Upper lobe of left lung (tissue), 6 donors: ENCODE measurements at regions not wholly inside any gene's neighbourhood (a gene's known extent, or its start where the extent isn't known, plus 50 kb on each side); places are given as distances from the start of the nearest gene placed in this dataset.

Experiments
- ATAC-seq, 2 donors: fragments of 200-7000 bp; cut with Tn5 transposase; one replicate each; pipeline ENCODE4 v1.9.1; 2022; ENCODE audit warnings: mild to moderate bottlenecking in 2 of 2, moderate library complexity in 2 of 2; ENCODE audit not compliant: low FRiP score in 2 of 2
- DNase-seq, 2 donors: peaks; one replicate each; pipeline ENCODE4 v3.0.0-alpha.2; 2019 to 2020
- H3K27ac ChIP-seq, 4 donors: fragments of 200-600 bp; sonication (generic); one replicate each; pipeline ENCODE4 v1.5.1; 2016 to 2019
- H3K27me3 ChIP-seq, 4 donors: fragments of 200-600 bp; sonication (generic); one replicate each; pipeline ENCODE4 v1.5.1; 2017 to 2019
- H3K36me3 ChIP-seq, 4 donors: fragments of 200-600 bp; sonication (generic); one replicate each; pipeline ENCODE4 v1.5.1; 2016 to 2019
- H3K4me1 ChIP-seq, 4 donors: fragments of 200-600 bp; sonication (generic); one replicate each; pipeline ENCODE4 v1.5.1; 2018 to 2019
- H3K4me3 ChIP-seq, 4 donors: fragments of 200-600 bp; sonication (generic); one replicate each; pipeline ENCODE4 v1.5.1; 2017 to 2019; ENCODE audit warnings: mild to moderate bottlenecking in 2 of 4, moderate library complexity in 1 of 4
- H3K9me3 ChIP-seq, 4 donors: fragments of 200-600 bp; sonication (generic); one replicate each; pipeline ENCODE4 v1.5.1; 2018 to 2019
- CTCF ChIP-seq, 6 experiments: fragments of 450-650 bp in 4 of 6; fragments of 200-600 bp in 2 of 6; sonication (generic) in 2 of 6; IDR thresholded peaks; one replicate each; pipeline ENCODE4 v1.5.1; 2016 to 2019; ENCODE audit warnings: antibody characterized with exemption in 6 of 6
- EP300 ChIP-seq, 4 donors: sonication (generic); formaldehyde crosslinking; IDR thresholded peaks; one replicate each; pipeline ENCODE4 v1.5.1; 2017; ENCODE audit warnings: antibody characterized with exemption in 4 of 4, control low read depth in 2 of 4
- POLR2A ChIP-seq, 4 donors: fragments of 450-650 bp; IDR thresholded peaks; one replicate each; pipeline ENCODE4 v1.5.1; 2016 to 2017; ENCODE audit warnings: antibody characterized with exemption in 4 of 4, mild to moderate bottlenecking in 2 of 4
- POLR2AphosphoS5 ChIP-seq, 2 donors: sonication (generic); formaldehyde crosslinking; IDR thresholded peaks; one replicate each; pipeline ENCODE4 v1.5.1; 2017; ENCODE audit warnings: antibody characterized with exemption in 2 of 2
- WGBS, 2 donors: methylation state at CpG; one replicate each; pipeline ENCODE4 v1.1.5; 2017 to 2018; 5-methylcytosine and 5-hydroxymethylcytosine counted together
- donor health status: DM: no; HTN: no; CAD: no; lungs with moderate emphysema.
- donor health status: DM: no; HTN: yes; CAD: no; lungs with severe emphysema.

GRCh38 chr10:128875956-128876736 is 590.9 kb upstream of the MGMT start:
- DNase-seq (no peak), ATAC-seq (peak; percentile 61 to 93)
- Histone ChIP-seq H3K4me1 (no peaks in the 10 kb centered on the region), H3K27me3 (no peaks in the 10 kb centered on the region), H3K36me3 (no peaks in the 10 kb centered on the region), H3K9me3 (no peaks in the 10 kb centered on the region), H3K4me3 (no peak overlapping the region), H3K27ac (no peak overlapping the region)
- 76 to 80% methylated on average over 7 of the region's 7 CpGs for WGBS, 2 donors
- TF ChIP-seq POLR2AphosphoS5 (IDR thresholded peaks at IDR 0.05) = no peak
- TF ChIP-seq EP300 (IDR thresholded peaks at IDR 0.05) = no peak
- no peak for TF ChIP-seq CTCF (IDR thresholded peaks at IDR 0.05)
- no peak for TF ChIP-seq POLR2A (IDR thresholded peaks at IDR 0.05)

DNA sequence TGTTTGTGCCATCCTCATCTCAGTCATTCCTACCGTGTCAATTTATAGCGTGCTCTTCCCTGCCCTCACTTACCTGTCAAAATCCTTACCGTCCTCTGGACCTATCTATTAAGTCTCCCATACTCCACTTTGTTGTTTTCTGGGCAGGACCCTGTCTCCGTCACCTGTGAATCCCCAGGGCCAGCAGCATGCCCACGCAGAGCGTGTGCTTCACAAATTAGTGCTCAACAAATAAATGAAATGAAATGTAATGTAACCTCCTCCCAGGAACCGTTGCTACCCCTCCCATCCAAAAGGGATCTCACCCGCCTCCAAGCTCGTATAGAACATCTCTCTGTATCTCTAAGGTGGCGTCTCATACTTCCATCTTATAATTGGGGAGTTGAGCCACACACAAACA is 589.9 kb upstream of the MGMT start:
- no peaks in the 10 kb centered on the region for H3K4me1 ChIP-seq
- H3K27me3 ChIP-seq = no peaks in the 10 kb centered on the region
- H3K27ac ChIP-seq = no peak overlapping the region
- no peak overlapping the region for H3K4me3 ChIP-seq
- no peak for TF ChIP-seq CTCF (IDR thresholded peaks at IDR 0.05)
- TF ChIP-seq EP300 (IDR thresholded peaks at IDR 0.05) = no peak
- TF ChIP-seq POLR2AphosphoS5 (IDR thresholded peaks at IDR 0.05) = no peak
- no peak for TF ChIP-seq POLR2A (IDR thresholded peaks at IDR 0.05)
- ATAC-seq (no peak), DNase-seq (no peak)
- H3K36me3 ChIP-seq = no peaks in the 10 kb centered on the region
- 86% methylated on average over 10 of the region's 10 CpGs for WGBS, 2 donors
- no peaks in the 10 kb centered on the region for H3K9me3 ChIP-seq

GRCh38 chr10:128877936-128878335 is 589.1 kb upstream of the MGMT start:
- H3K27me3 ChIP-seq = no peaks in the 10 kb centered on the region
- 90 to 97% methylated on average over 7 of the region's 7 CpGs for WGBS, 2 donors
- H3K27ac ChIP-seq = no peak overlapping the region
- no peak for TF ChIP-seq EP300 (IDR thresholded peaks at IDR 0.05)
- TF ChIP-seq CTCF (IDR thresholded peaks at IDR 0.05) = no peak
- TF ChIP-seq POLR2AphosphoS5 (IDR thresholded peaks at IDR 0.05) = no peak
- TF ChIP-seq POLR2A (IDR thresholded peaks at IDR 0.05) = no peak
- DNase-seq (no peak), ATAC-seq (no peak)
- no peaks in the 10 kb centered on the region for H3K36me3 ChIP-seq
- H3K4me1 ChIP-seq = no peaks in the 10 kb centered on the region
- H3K4me3 ChIP-seq = no peak overlapping the region
- H3K9me3 ChIP-seq = no peaks in the 10 kb centered on the region

GRCh38 chr10:128879030-128879429 is 588.0 kb upstream of the MGMT start:
- Histone ChIP-seq H3K4me3 (no peak overlapping the region), H3K36me3 (no peaks in the 10 kb centered on the region), H3K9me3 (no peaks in the 10 kb centered on the region), H3K27ac (no peak overlapping the region), H3K4me1 (no peaks in the 10 kb centered on the region), H3K27me3 (no peaks in the 10 kb centered on the region)
- WGBS, 2 donors = 68 to 76% methylated on average over 3 of the region's 3 CpGs
- ATAC-seq (no peak), DNase-seq (no peak)
- TF ChIP-seq CTCF (IDR thresholded peaks at IDR 0.05) (no peak), POLR2AphosphoS5 (IDR thresholded peaks at IDR 0.05) (no peak), POLR2A (IDR thresholded peaks at IDR 0.05) (no peak), EP300 (IDR thresholded peaks at IDR 0.05) (no peak)
